HepG2 (cell line): ENCODE measurements at regions not wholly inside any gene's neighbourhood (a gene's known extent, or its start where the extent isn't known, plus 50 kb on each side); places are given as distances from the start of the nearest gene placed in this dataset.
A peak's percentile ranks its signal among the peaks of the same experiment; 100 is the strongest.

ENCODE experiments used
- ATF7 ChIP-seq, 2 experiments: fragments of 450-650 bp in 1 of 2; sonication (generic) in 1 of 2; formaldehyde crosslinking in 1 of 2; IDR thresholded peaks; 2 replicates each; pipeline versions ENCODE4 v1.4.0 to v1.6.1; 2016 to 2020; ENCODE audit warnings: antibody characterized with exemption in 1 of 2, mild to moderate bottlenecking in 1 of 2, missing genetic modification reagents in 1 of 2
- BRD4 ChIP-seq: sonication (generic); formaldehyde crosslinking; IDR thresholded peaks from 2 replicates; pipeline ENCODE4 v1.4.0; 2020; ENCODE audit warnings: missing genetic modification reagents
- CENPBD1 ChIP-seq: sonication (generic); formaldehyde crosslinking; IDR thresholded peaks from 2 replicates; pipeline ENCODE4 v1.8.0; 2022; ENCODE audit warnings: missing genetic modification reagents, low read depth, mild to moderate bottlenecking, borderline replicate concordance
- DR1 ChIP-seq: sonication (generic); formaldehyde crosslinking; IDR thresholded peaks from 2 replicates; pipeline ENCODE4 v1.8.0; 2021; ENCODE audit warnings: mild to moderate bottlenecking, missing genetic modification reagents, inconsistent platforms
- GLI4 ChIP-seq: sonication (generic); formaldehyde crosslinking; IDR thresholded peaks from 2 replicates; pipeline ENCODE4 v1.5.1; 2020; ENCODE audit warnings: missing genetic modification reagents, mild to moderate bottlenecking, moderate library complexity, borderline replicate concordance
- HBP1 ChIP-seq: IDR thresholded peaks from 2 replicates; pipeline ENCODE4 v1.6.1; 2016; ENCODE audit warnings: low read depth, control low read depth
- HNRNPUL1 ChIP-seq: fragments of 200-400 bp; formaldehyde crosslinking; IDR thresholded peaks from 2 replicates; pipeline ENCODE4 v1.6.1; 2017; ENCODE audit warnings: low read depth, mild to moderate bottlenecking, low read length, moderate library complexity
- IRF9 ChIP-seq: sonication (generic); formaldehyde crosslinking; IDR thresholded peaks from 2 replicates; pipeline ENCODE4 v1.8.0; 2022; ENCODE audit warnings: missing genetic modification reagents, mild to moderate bottlenecking, borderline replicate concordance
- JUND ChIP-seq: sonication (generic); formaldehyde crosslinking; IDR thresholded peaks from 2 replicates; pipeline ENCODE4 v1.8.0; 2022; ENCODE audit warnings: mild to moderate bottlenecking, missing genetic modification reagents
- MAX ChIP-seq: IDR thresholded peaks from 2 replicates; pipeline ENCODE4 v1.6.1; 2012; ENCODE audit warnings: inconsistent platforms
- MIXL1 ChIP-seq: IDR thresholded peaks from 2 replicates; pipeline ENCODE4 v1.6.1; 2016
- NAIF1 ChIP-seq: sonication (generic); formaldehyde crosslinking; IDR thresholded peaks from 2 replicates; pipeline ENCODE4 v1.5.0; 2020; ENCODE audit warnings: mild to moderate bottlenecking, missing genetic modification reagents, borderline replicate concordance
- PPARG ChIP-seq: conservative IDR thresholded peaks from 2 replicates; pipeline ENCODE4 v1.6.1; 2016; ENCODE audit warnings: missing biosample characterization, missing genetic modification reagents
- SALL1 ChIP-seq: sonication (generic); formaldehyde crosslinking; IDR thresholded peaks from 2 replicates; pipeline ENCODE4 v1.8.0; 2022; ENCODE audit warnings: mild to moderate bottlenecking, missing genetic modification reagents
- SNRNP70 ChIP-seq: fragments of 200-400 bp; formaldehyde crosslinking; IDR thresholded peaks from 2 replicates; pipeline ENCODE4 v1.6.1; 2017; ENCODE audit warnings: mild to moderate bottlenecking, low read depth, low read length, moderate library complexity
- ZBTB34 ChIP-seq: sonication (generic); formaldehyde crosslinking; IDR thresholded peaks from 2 replicates; pipeline ENCODE4 v1.8.0; 2022; ENCODE audit warnings: mild to moderate bottlenecking, missing genetic modification reagents
- ZBTB39 ChIP-seq: sonication (generic); formaldehyde crosslinking; IDR thresholded peaks from 2 replicates; pipeline ENCODE4 v1.5.0; 2020; ENCODE audit warnings: missing genetic modification reagents
- ZNF225 ChIP-seq: sonication (generic); formaldehyde crosslinking; IDR thresholded peaks from 2 replicates; pipeline ENCODE4 v1.4.0; 2020; ENCODE audit warnings: mild to moderate bottlenecking, missing genetic modification reagents
- ZNF670 ChIP-seq: sonication (generic); formaldehyde crosslinking; IDR thresholded peaks from 2 replicates; pipeline ENCODE4 v1.8.0; 2022; ENCODE audit warnings: mild to moderate bottlenecking, missing genetic modification reagents, borderline replicate concordance
- ZNF691 ChIP-seq: sonication (generic); formaldehyde crosslinking; IDR thresholded peaks from 2 replicates; pipeline ENCODE4 v1.4.0; 2020; ENCODE audit warnings: missing genetic modification reagents, low read depth, mild to moderate bottlenecking, borderline replicate concordance
- ZNF878 ChIP-seq: sonication (generic); formaldehyde crosslinking; IDR thresholded peaks from 2 replicates; pipeline ENCODE4 v1.8.1; 2023; ENCODE audit warnings: mild to moderate bottlenecking, missing genetic modification reagents, moderate library complexity

GRCh38 chr2:172172513-172173173 lies 69.9 kb upstream of the DLX2 start (continued):
- no peak for TF ChIP-seq ZBTB39 (CRISPR knock-in tag)
- TF ChIP-seq ZNF691 (CRISPR knock-in tag) = peak; percentile 69; the same call in 1 of the 2 replicates
- no peak for TF ChIP-seq GLI4 (CRISPR knock-in tag)
- peak; percentile 62; the same call in 1 of the 2 replicates for TF ChIP-seq IRF9 (CRISPR knock-in tag)
- no peak for TF ChIP-seq ATF7 (IDR thresholded peaks at IDR 0.05)
- TF ChIP-seq ATF7 (CRISPR knock-in tag; IDR thresholded peaks at IDR 0.05) = no peak
- TF ChIP-seq MAX = peak; percentile 52; the same call in 1 of the 2 replicates
- TF ChIP-seq HBP1 (CRISPR knock-in tag) = 0 out of 2 replicates have a peak, but pooled peaks have one; percentile 42
- no peak for TF ChIP-seq HNRNPUL1
- peak; percentile 52; the same call in 1 of the 2 replicates for TF ChIP-seq ZBTB34
- no peak for TF ChIP-seq MIXL1 (CRISPR knock-in tag)
- 0 out of 2 replicates have a peak, but pooled peaks have one; percentile 25 for TF ChIP-seq JUND (CRISPR knock-in tag)
- TF ChIP-seq ZNF670 (CRISPR knock-in tag) = no peak
- peak; percentile 60 for TF ChIP-seq PPARG (CRISPR knock-in tag)
- peak; percentile 89 for TF ChIP-seq SALL1 (CRISPR knock-in tag)
- TF ChIP-seq SNRNP70 = no peak
- no peak for TF ChIP-seq NAIF1 (CRISPR knock-in tag)
- 0 out of 2 replicates have a peak, but pooled peaks have one; percentile 27 for TF ChIP-seq BRD4 (CRISPR knock-in tag)
- TF ChIP-seq DR1 (CRISPR knock-in tag) = no peak
- TF ChIP-seq ZNF225 (CRISPR knock-in tag) = peak; percentile 83; the same call in 1 of the 2 replicates
- no peak; the same call in 1 of the 2 replicates for TF ChIP-seq CENPBD1 (CRISPR knock-in tag)
- TF ChIP-seq ZNF878 (CRISPR knock-in tag) = no peak
